A549 (cell line): ENCODE measurements at regions not wholly inside any gene's neighbourhood (a gene's known extent, or its start where the extent isn't known, plus 50 kb on each side); places are given as distances from the start of the nearest gene placed in this dataset.

ENCODE experiments used
- CTCF ChIP-seq: fragments of >200 bp; sonication (Bioruptor Twin); formaldehyde crosslinking; IDR thresholded peaks from 3 replicates; pipeline ENCODE4 v1.5.1; 2016
- EP300 ChIP-seq, 2 experiments: fragments of >200 bp; sonication (Bioruptor Twin); formaldehyde crosslinking; IDR thresholded peaks; 2 replicates in 1 of 2; 3 replicates in 1 of 2; pipeline ENCODE4 v1.6.1; 2016 to 2017
- ESRRA ChIP-seq: fragments of 150-350 bp; IDR thresholded peaks from 2 replicates; pipeline ENCODE4 v1.6.1; 2014; ENCODE audit warnings: mild to moderate bottlenecking, low read length, borderline replicate concordance
- JUN ChIP-seq, 2 experiments: fragments of >200 bp; sonication (Bioruptor Twin); formaldehyde crosslinking; IDR thresholded peaks; 2 replicates in 1 of 2; 3 replicates in 1 of 2; pipeline ENCODE4 v1.6.1; 2016 to 2017
- JUNB ChIP-seq: fragments of >200 bp; sonication (Bioruptor Twin); formaldehyde crosslinking; IDR thresholded peaks from 2 replicates; pipeline ENCODE4 v1.6.1; 2016
- KDM1A ChIP-seq: fragments of 200-600 bp; sonication (generic); IDR thresholded peaks from 2 replicates; pipeline ENCODE4 v1.6.1; 2016; ENCODE audit warnings: low read depth, mild to moderate bottlenecking
- POLR2A ChIP-seq: IDR thresholded peaks from 2 replicates; pipeline ENCODE4 v1.6.1; 2012; ENCODE audit warnings: mild to moderate bottlenecking, low read length
- ZSCAN20 ChIP-seq: fragments of 250-450 bp; sonication (Bioruptor Pico); IDR thresholded peaks from 2 replicates; pipeline ENCODE4 v1.8.0; 2022; ENCODE audit warnings: mild to moderate bottlenecking, moderate library complexity
- TF ChIP-seq, protein P1 (sequence below): IDR thresholded peaks from 2 replicates; pipeline ENCODE4 v1.6.1; 2012

- TF ChIP-seq EP300 (IDR thresholded peaks at IDR 0.05) (no peak), ZSCAN20 (CRISPR knock-in tag) (no peak), CTCF (no peak), POLR2A (no peak), JUN (IDR thresholded peaks at IDR 0.05) (no peak), JUNB (no peak), KDM1A (no peak), ESRRA (no peak)
- TF ChIP-seq, protein P1, sequence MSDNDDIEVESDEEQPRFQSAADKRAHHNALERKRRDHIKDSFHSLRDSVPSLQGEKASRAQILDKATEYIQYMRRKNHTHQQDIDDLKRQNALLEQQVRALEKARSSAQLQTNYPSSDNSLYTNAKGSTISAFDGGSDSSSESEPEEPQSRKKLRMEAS = no peak
Measured at GRCh38 chr3:8366219-8366810, 135.3 kb upstream of the LMCD1 start.
